Renal pelvis (tissue), 1 donor: ENCODE measurements at regions not wholly inside any gene's neighbourhood (a gene's known extent, or its start where the extent isn't known, plus 50 kb on each side); places are given as distances from the start of the nearest gene placed in this dataset.
A peak's percentile ranks its signal among the peaks of the same experiment; 100 is the strongest.

ENCODE experiments used
- DNase-seq: peaks from one replicate; pipeline ENCODE4 v3.0.0-alpha.2; 2013

DNA sequence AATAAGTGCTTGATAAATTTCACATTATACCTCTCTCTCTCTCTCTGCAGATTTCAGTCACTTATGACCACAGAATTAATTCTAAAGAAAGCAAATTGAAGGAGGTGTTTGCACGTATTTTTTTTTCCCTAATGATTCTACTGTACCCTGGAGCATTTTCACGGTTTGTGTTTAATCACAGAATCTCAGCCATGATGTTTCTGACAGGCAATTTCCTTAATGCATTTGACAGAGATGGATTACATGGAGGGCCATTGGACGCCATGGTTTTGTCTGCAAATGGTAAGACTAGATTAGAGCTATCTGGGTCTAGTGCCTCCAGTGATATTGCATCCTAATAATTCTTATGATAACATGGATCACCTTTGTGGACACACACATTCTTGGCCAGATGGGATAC lies 147.5 kb upstream of the RBFOX1 start:
- DNase-seq: no peak

DNA sequence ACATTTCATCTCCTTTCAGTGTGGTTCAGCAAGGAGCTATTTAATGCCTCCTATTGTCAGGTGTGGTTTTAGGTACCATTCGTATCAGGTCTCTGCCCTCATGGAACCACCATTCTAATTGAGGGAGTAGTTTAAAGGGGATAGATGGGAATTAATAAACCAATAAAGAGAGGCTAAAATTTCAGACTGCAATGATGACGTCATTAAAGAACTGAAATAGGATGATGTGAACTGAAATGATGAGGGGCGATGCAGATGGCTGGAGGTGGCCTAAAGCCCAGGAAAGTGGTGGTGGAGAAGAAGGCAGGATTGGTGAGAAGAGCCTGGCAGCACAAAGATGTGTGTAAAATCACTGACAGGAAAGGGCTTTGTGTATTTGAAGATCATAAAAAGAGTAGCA lies 148.9 kb upstream of the RBFOX1 start:
- no peak for DNase-seq

DNA sequence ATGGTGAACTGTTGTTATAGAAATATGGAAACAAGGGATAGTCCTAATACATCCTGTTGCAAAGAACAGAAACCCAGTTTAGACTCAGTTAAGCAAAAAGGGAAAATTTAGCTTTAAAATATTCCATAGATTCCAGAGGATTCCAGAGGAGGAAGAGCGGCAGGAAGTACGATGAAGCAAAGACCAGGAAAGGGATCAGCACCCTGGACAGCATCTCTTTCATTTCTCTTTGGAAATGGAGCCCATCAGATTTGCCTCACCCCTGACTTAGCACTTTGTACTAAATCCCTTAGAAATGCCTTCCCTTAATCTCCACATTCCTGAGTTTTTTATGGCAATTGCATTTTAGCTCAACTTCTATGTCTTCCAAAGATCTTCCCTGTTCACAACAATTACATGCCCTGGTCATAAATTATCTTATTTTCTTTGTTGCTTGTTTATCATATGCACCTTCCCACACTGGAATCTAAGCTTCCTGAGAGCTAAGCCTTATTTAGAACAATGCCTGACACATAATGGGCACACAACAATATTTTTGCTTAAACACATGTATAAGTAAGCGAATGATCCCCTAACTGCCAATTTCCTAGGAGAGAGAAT lies 150.0 kb upstream of the RBFOX1 start:
- peak; percentile 48 for DNase-seq

DNA sequence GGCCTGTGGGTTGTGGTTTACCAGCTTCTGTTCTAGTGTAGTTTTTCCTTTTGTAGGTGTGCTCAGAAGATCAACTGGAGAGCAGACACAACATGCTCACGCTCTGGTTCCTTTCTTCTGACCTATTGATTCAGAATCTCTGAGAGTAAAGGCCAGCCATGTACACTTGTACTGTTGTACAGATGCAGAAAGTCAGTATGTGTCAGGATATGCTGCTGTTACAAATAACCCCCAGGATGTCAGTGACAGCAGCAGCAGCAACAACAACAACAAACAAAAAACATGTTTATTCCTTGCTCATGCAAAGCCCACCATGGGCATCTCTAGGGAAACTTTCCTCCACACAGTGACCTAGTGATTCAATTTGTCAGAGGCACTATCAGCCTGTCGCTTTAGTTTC lies 154.8 kb upstream of the RBFOX1 start:
- DNase-seq: no peak

DNA sequence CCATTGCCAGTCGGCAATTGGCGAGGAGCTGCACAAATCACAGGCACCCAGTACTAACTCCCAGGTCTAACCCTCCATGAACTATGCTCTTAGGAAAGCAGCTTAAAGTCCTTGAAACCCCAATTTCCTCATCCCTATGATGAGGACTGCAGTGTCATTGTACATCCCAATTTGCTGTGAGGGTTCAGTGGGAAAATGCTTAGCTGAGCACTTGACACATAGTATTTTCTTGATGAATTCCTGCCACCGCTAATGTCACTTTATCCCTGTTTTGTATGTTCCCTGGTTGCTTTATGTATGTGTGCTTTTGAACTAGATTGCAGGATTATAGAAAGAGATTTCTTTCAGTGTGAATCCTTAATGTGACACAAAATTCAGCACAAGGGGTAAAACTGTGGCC lies 161.5 kb upstream of the RBFOX1 start:
- no peak for DNase-seq

DNA sequence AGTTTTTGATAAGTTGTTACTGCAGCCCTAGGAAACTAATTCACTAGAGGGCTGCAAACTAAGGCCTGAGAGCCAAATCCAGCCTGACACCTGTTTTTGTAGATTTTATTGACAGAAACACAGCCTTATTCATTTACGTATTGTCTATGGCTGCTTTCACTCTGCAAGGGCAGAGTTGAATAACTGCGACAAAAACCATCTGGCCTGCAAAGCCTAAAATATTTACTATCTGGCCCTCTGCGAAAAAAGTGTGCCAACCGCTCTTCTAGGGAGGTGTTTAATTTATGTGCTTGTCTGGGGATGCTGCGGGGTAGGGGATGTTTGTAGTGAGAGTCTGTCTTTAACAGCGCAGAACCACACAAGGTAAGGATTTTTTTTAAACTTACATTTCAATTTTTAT lies 165.0 kb upstream of the RBFOX1 start:
- DNase-seq: peak; percentile 3

DNA sequence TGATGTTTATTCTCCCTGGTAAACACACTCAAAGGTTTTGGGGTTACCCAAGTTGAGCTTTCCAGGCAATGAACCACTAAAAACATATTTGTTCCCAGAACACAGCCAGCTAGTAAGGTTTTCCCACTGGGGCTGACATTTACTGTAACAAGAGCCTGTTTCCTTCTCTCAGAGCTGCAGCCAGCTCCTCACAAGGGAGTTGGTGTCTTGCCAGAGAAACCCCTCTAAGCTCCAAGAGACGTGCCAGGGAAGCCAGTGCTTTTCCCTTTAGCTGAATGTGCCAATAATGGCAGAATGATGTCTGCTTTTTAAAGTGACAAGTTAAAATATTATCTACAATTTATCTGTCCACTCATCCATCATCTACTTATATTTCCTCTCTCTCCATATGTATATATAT lies 170.8 kb upstream of the RBFOX1 start:
- DNase-seq: no peak

DNA sequence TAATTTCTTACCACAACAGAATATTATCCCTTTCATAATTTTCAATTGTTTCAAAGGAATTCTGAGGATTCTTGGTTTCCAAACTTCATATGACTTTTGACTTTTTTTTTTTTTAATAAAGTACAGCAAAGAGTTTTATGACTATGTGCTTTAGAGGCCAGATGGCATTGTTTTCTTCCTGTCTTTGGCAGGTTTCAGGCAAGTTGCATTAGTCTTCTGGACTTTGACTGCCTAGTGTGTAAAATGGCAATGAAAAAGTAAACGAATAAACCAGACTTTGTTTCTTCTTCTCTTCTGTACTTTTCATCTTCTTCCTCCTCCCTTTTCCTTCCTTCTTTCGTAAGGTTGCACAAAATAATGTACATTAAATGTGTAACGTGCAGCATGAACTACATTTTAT lies 172.6 kb upstream of the RBFOX1 start:
- DNase-seq: no peak

DNA sequence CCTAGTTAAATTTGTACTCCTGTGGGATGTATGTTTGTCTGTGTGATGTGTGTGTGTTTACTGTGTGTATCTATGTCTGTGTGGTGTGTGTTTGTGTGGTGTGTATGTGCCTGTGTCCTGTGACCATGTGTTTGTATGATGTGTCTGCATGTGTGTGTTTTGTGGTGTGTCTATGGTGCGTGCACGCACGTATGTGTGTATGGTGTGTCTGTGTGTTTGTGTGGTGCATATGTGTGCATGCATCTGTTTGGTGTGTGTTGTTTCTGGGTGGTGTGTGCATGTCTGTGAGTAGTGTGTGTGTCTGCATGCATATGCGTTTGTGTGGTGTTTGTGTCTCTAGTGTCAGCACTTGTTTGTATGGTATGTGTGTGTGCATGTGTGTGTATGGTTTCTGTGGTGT lies 174.2 kb upstream of the RBFOX1 start:
- DNase-seq: no peak

DNA sequence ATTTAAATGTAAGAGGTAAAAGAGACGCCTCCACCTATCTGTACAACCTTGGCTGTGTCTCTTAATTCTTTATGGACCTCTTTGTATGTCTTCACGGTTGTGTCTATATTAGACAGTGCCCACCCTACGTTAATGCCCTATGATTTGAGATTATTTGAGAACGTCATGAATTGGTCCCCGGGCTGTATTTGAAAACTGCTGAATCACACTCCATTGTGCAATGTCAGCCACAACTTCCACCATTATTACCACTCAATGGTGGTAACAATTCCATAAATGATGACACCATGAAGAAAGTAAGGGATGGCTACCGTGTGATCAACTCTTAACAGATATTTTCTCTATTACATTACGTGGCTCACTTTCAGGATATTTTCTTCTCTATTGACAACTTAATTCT lies 182.4 kb upstream of the RBFOX1 start:
- DNase-seq: no peak

DNA sequence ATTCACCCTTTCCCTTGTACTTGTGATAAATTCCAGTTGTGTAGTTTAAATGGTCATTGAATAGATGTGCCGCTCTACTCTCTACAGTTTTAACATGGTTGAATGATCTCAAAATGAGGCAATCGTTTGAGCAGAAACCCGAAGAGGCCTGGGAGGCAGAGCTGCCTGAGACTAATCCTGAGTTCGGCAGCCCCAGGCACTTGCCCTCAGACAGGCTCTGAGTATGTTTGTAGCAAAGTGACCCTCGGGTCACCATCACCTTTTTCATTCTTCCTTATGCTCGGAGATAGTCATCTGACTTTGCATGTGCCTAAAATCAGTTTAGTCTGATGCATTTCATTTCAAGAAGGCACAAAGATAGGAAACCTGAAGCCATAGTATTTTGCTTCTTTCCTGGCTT lies 184.0 kb upstream of the RBFOX1 start:
- DNase-seq: no peak

DNA sequence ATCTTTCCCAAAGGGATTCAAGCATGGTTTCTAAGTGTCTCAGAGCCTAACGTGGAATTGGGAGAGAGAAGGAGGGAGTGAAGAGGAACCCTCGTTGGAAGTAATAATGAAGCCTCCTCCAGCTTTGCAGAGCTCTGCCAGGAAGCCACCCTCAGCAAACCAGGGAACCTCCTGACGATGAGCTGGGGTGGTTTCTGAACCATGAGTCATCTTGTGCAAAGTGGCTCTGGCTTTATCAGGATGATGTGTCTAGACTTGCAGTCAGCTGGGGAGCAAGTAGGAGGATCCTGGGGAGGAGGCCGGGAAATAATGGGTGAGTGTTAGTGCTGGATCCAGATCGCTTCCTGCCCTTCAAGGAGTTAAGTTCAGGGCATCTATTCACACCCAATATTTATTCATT lies 191.7 kb upstream of the RBFOX1 start:
- DNase-seq: no peak

DNA sequence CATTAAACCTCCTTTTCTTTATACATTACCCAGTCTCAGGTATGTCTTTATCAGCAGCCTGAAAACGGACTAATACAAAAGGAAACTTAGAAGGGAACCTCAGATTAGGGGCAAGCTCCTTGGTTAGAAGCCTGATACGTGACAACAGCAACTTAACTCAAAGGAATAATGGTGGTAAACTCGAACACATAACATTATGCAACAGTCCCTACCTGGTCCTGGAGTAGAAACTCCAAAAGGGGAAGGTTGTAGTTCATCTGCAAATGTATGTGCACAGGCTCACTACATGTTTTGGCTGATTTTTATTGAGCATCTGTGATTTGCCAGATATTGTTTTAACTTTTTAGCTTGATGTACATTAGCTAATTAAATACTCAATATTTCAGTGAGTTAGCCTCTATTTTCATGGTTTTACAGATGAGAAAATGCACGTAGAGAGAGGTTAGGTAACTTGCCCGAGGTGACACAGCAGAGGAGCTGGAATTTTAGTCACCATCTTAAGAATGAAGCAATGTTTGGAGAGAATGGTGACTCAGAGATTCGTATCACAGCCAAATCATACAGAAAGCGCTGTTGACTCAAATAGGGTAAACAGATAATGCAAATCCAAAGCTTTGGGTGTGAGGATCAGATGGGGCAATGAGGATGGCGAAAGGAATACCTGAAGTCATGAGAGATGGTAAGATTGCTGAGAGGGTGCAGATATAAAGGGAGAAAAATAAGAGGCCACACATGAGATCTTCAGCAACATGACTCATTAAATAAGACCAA lies 194.9 kb upstream of the RBFOX1 start:
- DNase-seq: no peak

DNA sequence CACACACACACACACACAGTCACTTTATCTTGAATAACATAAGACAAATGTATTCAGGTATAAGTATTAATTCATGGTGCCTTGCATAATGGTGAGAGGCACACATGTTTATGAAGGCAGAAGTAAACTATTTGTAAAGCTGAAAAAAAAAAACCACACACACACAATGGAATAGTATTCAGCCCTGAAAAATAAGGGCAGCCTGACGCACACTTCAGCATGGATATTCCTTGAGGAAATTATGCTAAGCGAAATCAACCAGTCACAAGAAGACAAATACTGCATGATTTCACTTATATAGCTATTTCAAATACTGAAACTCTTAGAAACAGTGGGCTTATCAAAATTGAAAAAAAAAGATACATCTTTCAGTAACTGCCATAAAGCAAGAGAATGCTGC lies 200.2 kb upstream of the RBFOX1 start:
- no peak for DNase-seq

DNA sequence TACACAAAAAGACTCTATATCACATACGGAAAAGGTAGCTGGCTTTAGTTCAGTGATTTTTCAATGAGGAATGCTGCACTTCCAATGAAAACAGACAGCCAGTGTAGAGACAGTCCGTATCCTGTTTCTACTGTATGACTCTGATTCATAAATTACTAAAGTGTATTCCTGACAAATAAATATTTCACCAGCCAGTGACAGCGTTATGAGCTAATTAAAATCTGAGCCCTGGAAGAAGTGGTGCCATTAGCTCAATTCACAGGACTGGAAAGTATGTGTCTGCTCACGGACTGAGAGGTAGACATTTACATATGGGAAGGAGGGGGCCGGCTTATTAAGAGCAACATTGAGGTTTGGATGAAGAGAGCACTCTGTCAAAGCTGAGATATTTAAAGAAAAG lies 207.9 kb upstream of the RBFOX1 start:
- peak; percentile 59 for DNase-seq

DNA sequence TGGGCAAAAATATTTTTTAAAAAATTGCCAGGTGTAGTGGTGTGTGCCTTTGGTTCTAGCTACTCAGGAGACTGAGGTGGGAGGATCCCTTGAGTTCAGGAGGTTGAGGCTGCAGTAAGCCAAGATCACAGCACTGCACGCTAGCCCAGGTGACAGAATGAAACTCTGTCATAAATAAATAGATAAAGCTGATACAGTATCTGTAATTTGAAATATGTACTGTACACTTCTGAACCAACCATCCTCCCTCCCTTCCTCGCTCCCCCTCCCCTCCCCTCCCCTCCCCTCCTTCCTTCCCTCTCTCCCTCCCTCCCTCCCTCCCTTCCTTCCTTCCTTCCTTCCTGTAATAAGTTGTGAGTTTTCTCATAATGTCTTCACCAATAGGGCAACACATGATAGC lies 208.4 kb upstream of the RBFOX1 start:
- no peak for DNase-seq

DNA sequence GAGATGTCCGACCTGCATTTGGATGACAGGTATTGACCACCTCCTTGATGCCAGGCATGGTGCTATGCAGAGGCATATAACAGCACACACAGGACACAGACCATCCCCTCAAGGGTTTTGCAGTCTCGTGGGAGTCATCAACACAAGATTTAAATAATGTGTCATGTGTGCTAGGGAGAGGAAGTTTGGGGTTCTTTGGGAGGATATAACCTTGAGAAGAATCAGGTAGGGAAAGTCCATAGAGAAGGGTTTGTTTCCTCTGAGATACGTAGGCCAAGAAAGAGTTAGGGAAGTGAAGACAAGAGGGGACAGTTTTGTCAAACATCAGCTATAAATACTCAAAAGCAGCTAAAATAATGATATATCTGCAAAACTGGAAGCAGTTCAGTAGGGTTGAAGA lies 215.9 kb upstream of the RBFOX1 start:
- DNase-seq: no peak

DNA sequence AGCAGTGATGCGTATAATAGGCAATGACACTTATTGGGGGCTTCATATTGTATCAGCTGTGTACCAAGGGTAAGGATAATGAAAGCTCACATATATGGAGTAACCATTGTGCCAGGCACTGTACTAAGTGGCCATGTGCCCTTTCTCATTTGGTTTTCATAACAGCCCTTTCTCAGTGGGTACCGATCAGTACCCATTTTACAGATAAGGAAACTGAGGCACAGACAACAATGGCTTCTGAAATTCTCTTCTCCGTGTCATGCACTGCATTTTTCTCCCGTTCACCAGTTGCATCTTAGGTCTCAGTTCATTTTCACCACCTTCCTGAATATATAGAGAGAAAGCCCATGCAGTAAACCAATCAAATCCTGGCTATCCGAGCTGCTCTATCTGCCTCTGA lies 216.7 kb upstream of the RBFOX1 start:
- DNase-seq: no peak

DNA sequence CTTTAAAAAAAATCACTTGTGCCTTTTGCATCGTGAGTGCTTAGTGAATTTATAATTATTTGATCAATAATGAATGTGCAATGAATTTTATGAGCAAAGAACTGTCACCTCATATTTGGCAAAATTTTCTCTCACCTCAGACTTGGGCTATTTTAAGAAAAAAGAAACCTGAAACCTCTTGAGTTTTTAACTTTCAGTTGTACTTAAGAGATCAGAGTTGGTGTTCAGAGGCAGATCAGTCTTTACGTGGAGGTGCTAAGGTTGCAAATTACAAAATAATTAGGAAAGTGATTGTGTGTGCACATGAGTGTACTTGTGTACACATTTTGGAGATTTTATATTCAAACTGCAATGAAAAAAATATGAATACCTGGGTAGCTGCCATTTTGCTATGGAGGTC lies 218.7 kb upstream of the RBFOX1 start:
- no peak for DNase-seq

DNA sequence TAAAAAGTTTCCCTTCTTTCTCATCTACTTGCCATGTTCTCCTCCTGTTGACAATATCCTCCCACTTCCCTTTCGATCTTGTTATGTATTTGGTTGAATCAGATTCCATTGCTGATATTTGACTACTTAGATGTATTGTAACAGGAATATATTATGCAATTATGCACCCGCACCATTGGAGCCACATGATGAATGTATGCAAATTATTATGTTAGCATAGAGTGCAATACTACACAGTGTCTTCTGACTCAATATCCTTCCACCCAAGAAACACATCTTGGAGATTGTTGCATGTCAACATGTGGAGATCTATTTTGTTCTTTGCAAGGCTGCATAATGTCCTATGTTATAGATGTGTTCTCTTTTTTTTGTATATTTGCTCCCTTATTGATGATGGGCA lies 219.2 kb upstream of the RBFOX1 start:
- DNase-seq: no peak

DNA sequence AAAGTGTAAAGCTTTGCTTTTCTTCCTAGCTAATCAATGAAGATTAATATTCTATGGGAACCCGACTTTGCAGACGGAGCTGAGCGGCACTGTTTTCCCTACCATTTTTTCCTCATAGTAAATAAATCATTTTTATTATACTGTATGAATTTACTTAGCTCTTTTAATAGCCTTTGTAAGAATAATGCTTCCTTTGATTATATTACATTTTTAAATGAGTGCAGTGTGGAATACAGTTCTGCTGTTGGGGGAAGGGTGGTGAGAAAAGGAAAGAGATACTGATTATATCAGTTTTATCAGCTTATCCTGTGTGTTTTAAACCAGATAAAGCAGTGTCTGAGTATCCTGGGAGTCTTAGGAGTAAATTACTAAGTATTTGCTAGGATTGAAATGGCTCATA lies 221.4 kb upstream of the RBFOX1 start:
- no peak for DNase-seq

DNA sequence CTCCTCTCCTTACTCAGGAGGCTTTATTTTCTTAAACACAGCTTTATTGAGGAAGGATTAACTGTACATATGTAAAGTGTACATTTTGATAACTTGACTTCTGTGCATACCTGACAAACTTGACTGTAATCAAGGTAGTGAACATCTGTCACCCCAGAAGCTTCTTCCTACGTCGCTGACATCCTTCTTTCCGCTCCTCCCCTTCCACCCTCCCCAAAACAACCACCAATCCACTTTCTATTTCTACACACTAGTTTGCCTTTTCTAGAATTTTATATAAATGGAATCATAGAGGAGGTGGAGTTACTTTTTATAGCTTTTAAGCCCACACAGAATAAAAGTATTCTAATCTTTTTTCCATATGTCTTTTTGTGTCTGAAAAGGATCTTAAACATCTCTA lies 225.2 kb upstream of the RBFOX1 start:
- no peak for DNase-seq

DNA sequence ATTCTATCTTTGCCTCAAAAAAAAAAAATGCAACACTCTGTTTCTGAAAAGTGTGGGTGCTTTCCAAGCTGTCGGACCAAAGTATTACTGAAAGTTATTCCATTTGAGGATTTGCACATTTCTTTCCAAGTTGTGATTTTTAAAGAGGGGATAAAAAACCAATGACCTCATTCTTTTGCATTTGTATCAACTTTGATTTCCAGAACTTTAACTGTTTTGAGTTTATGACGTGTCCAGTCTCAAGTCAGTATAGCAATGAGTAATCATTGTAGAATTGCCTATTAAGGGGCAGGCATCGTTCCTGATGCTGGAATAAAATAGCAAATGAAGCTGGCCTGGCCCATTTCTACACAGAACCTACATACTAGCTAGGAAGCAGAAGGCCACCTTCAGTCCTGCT lies 229.6 kb upstream of the RBFOX1 start:
- DNase-seq: no peak

DNA sequence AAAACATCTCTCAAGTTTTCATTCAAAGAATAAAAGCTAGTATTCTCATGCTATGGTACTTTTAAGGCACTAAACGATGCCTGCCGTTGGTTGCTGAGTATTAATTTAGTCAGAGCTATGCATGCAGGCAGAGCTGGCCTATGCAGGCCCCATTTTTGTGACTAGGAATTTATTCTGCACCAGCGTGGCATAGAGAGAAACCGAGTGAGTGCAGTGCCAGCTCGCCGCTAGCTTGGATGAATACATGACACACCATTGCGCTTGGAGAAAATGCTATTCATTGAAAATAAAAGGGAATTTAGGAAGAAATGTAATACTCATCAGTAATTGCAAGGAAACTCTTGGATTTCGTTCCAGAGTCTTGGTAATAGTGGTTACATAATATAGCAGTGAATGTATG lies 231.6 kb upstream of the RBFOX1 start:
- DNase-seq: no peak
